ENCODE measurements at regions not wholly inside any gene's neighbourhood (a gene's known extent, or its start where the extent isn't known, plus 50 kb on each side); places are given as distances from the start of the nearest gene placed in this dataset.
A peak's percentile ranks its signal among the peaks of the same experiment; 100 is the strongest.

DNA sequence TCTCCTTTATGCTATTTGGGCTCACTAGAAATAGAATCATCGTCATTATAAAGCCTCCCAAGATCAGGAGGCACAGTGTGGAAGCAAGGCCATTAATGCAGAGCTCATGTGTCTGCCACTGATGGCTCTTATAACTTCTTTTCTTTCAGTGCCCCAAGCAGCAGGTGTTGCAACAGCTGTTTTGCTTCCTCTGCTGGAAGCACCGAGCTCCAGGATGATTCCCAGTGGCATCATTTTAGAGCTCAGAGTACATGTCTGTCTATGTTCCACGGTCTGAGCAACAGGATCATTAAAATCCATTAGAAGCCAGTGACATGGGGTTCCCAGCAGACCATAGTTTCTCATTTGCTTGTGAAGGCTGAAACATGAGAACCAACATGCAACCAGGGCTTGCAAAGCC, 803.0 kb upstream of the FAT3 start:
- no peaks in the 10 kb centered on the region for H3K27me3 ChIP-seq (ENCODE audit: low read depth, low read length)
- H3K9me3 ChIP-seq (ENCODE audit: insufficient read depth, low read length) = no peaks in the 10 kb centered on the region
- no peak overlapping the region for H3K27ac ChIP-seq (ENCODE audit: low read length)
- H2AFZ ChIP-seq (ENCODE audit: low read depth, low read length) = no peak overlapping the region
- no peak overlapping the region for H3K4me2 ChIP-seq (ENCODE audit: low read length)
- H3K9ac ChIP-seq (ENCODE audit: low read length) = no peak overlapping the region
- no peaks in the 10 kb centered on the region for H3K4me1 ChIP-seq (ENCODE audit: low read length)
- TF ChIP-seq EZH2phosphoT487 (IDR thresholded peaks at IDR 0.05; ENCODE audit: low read depth) = no peak
- TF ChIP-seq, protein P1, sequence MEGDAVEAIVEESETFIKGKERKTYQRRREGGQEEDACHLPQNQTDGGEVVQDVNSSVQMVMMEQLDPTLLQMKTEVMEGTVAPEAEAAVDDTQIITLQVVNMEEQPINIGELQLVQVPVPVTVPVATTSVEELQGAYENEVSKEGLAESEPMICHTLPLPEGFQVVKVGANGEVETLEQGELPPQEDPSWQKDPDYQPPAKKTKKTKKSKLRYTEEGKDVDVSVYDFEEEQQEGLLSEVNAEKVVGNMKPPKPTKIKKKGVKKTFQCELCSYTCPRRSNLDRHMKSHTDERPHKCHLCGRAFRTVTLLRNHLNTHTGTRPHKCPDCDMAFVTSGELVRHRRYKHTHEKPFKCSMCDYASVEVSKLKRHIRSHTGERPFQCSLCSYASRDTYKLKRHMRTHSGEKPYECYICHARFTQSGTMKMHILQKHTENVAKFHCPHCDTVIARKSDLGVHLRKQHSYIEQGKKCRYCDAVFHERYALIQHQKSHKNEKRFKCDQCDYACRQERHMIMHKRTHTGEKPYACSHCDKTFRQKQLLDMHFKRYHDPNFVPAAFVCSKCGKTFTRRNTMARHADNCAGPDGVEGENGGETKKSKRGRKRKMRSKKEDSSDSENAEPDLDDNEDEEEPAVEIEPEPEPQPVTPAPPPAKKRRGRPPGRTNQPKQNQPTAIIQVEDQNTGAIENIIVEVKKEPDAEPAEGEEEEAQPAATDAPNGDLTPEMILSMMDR (IDR thresholded peaks at IDR 0.05; ENCODE audit: low read depth, low read length) = no peak
- no peaks in the 10 kb centered on the region for H4K20me1 ChIP-seq (ENCODE audit: insufficient read depth, low read length)
- no peaks in the 10 kb centered on the region for H3K36me3 ChIP-seq (replicated peaks; ENCODE audit: low read depth, low read length)
- no peak overlapping the region for H3K4me3 ChIP-seq (ENCODE audit: low read length)
- no peaks in the 10 kb centered on the region for H3K79me2 ChIP-seq (ENCODE audit: low read length)

DNA sequence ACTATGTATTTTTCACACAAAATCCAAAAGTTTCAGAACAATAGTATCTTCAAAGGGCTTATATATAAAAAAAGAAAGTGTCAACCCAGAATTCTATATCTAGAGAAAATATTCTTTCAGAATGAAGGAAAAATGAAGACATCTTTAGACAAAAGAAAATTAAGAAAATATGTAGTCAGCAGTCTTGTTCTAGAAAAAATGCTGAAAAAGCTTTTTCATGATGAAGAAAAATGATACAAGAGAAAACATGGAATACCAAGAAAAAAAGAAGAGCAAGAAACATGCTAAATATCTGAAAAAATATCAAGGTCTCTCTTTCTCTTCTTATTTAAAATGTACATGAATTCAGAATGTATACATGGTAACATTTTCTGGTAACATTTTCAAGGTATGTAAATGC, 816.8 kb upstream of the FAT3 start:
- H3K9me3 ChIP-seq (ENCODE audit: insufficient read depth, low read length) = no peaks in the 10 kb centered on the region
- no peak overlapping the region for H3K27ac ChIP-seq (ENCODE audit: low read length)
- H2AFZ ChIP-seq (ENCODE audit: low read depth, low read length) = no peak overlapping the region
- no peak overlapping the region for H3K4me2 ChIP-seq (ENCODE audit: low read length)
- H3K4me3 ChIP-seq (ENCODE audit: low read length) = no peak overlapping the region
- no peak for TF ChIP-seq EZH2phosphoT487 (IDR thresholded peaks at IDR 0.05; ENCODE audit: low read depth)
- TF ChIP-seq, protein P1 (IDR thresholded peaks at IDR 0.05; ENCODE audit: low read depth, low read length) = no peak
- H3K27me3 ChIP-seq (ENCODE audit: low read depth, low read length) = no peaks in the 10 kb centered on the region
- H4K20me1 ChIP-seq (ENCODE audit: insufficient read depth, low read length) = no peaks in the 10 kb centered on the region
- H3K9ac ChIP-seq (ENCODE audit: low read length) = no peak overlapping the region
- no peaks in the 10 kb centered on the region for H3K4me1 ChIP-seq (ENCODE audit: low read length)
- no peaks in the 10 kb centered on the region for H3K36me3 ChIP-seq (replicated peaks; ENCODE audit: low read depth, low read length)
- no peaks in the 10 kb centered on the region for H3K79me2 ChIP-seq (ENCODE audit: low read length)

DNA sequence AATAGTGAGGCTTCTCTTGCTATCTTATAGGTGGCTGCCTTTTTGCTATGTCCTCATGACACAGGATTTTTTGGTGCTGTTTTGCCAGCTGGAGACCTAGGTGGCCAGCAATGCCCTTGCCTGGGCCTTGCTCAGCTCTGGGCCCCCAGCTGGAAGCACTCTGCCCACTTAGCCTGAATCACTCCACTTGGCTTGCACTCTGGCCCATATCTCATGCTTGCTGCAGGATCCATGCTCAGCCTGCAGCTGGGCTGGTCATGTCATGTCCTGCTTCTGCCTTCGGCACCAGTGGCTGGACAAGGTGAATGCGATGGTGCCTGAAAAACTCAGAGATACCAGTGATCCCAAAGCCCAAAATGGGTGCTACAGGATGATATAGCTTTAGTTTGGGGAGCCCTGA, 818.6 kb upstream of the FAT3 start:
- H3K27ac ChIP-seq (ENCODE audit: low read length) = no peak overlapping the region
- H3K36me3 ChIP-seq (replicated peaks; ENCODE audit: low read depth, low read length) = no peaks in the 10 kb centered on the region
- H3K9ac ChIP-seq (ENCODE audit: low read length) = no peak overlapping the region
- H3K9me3 ChIP-seq (ENCODE audit: insufficient read depth, low read length) = no peaks in the 10 kb centered on the region
- no peak overlapping the region for H3K4me3 ChIP-seq (ENCODE audit: low read length)
- H3K4me2 ChIP-seq (ENCODE audit: low read length) = no peak overlapping the region
- no peak overlapping the region for H2AFZ ChIP-seq (ENCODE audit: low read depth, low read length)
- TF ChIP-seq EZH2phosphoT487 (IDR thresholded peaks at IDR 0.05; ENCODE audit: low read depth) = no peak
- TF ChIP-seq, protein P1 (IDR thresholded peaks at IDR 0.05; ENCODE audit: low read depth, low read length) = no peak
- no peaks in the 10 kb centered on the region for H4K20me1 ChIP-seq (ENCODE audit: insufficient read depth, low read length)
- no peaks in the 10 kb centered on the region for H3K79me2 ChIP-seq (ENCODE audit: low read length)
- no peaks in the 10 kb centered on the region for H3K4me1 ChIP-seq (ENCODE audit: low read length)
- no peaks in the 10 kb centered on the region for H3K27me3 ChIP-seq (ENCODE audit: low read depth, low read length)

DNA sequence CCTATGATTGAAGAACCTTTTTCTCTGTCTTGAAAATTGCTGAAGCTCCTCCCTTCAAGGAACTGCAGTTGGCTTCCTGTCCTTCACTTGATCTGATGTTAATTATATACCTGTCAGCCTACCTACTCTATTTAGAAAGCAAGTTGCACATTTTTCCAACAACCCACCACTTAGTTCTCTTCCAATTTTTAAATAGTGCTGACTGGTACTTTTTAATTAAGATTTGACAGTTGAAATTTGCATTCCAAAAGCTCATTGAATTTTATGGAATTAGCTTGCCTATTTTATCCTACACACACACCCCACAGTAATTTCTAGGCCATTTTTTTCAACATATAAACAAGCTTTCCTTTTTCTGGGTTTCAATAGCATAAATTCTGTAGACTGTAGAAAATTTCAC, 820.3 kb upstream of the FAT3 start:
- Histone ChIP-seq H3K27ac (ENCODE audit: low read length) (no peak overlapping the region), H3K4me2 (ENCODE audit: low read length) (no peak overlapping the region), H3K27me3 (ENCODE audit: low read depth, low read length) (no peaks in the 10 kb centered on the region), H3K4me3 (ENCODE audit: low read length) (no peak overlapping the region), H2AFZ (ENCODE audit: low read depth, low read length) (0 out of 2 replicates have a peak overlapping the region, but pooled peaks have one; percentile 5), H3K9ac (ENCODE audit: low read length) (no peak overlapping the region), H3K4me1 (ENCODE audit: low read length) (no peaks in the 10 kb centered on the region), H3K79me2 (ENCODE audit: low read length) (no peaks in the 10 kb centered on the region), H3K36me3 (replicated peaks; ENCODE audit: low read depth, low read length) (no peaks in the 10 kb centered on the region), H4K20me1 (ENCODE audit: insufficient read depth, low read length) (no peaks in the 10 kb centered on the region), H3K9me3 (ENCODE audit: insufficient read depth, low read length) (no peaks in the 10 kb centered on the region)
- TF ChIP-seq, protein P1 (IDR thresholded peaks at IDR 0.05; ENCODE audit: low read depth, low read length) = no peak
- TF ChIP-seq EZH2phosphoT487 (IDR thresholded peaks at IDR 0.05; ENCODE audit: low read depth) = no peak
